Right lobe of liver (tissue), 4 donors: ENCODE measurements at regions not wholly inside any gene's neighbourhood (a gene's known extent, or its start where the extent isn't known, plus 50 kb on each side); places are given as distances from the start of the nearest gene placed in this dataset.

Experiments
- CTCF ChIP-seq, 4 donors: fragments of 200-600 bp in 3 of 4; fragments of 450-650 bp in 1 of 4; IDR thresholded peaks; one replicate each; pipeline versions ENCODE4 v1.5.1 to v1.8.0; 2016 to 2022; ENCODE audit warnings: antibody characterized with exemption in 4 of 4, mild to moderate bottlenecking in 2 of 4
- POLR2A ChIP-seq: fragments of 450-650 bp; IDR thresholded peaks from one replicate; pipeline ENCODE4 v1.6.1; 2017; ENCODE audit warnings: antibody characterized with exemption, mild to moderate bottlenecking
- donor health status: DM: no; HTN: no; CAD: no.
- donor health status: DM: no; HTN: no; CAD: no.
- donor health status: DM: no; HTN: yes; CAD: no.

- no peak for TF ChIP-seq CTCF (IDR thresholded peaks at IDR 0.05)
- TF ChIP-seq POLR2A, result no peak
Measured at GRCh38 chr2:160812830-160813505, 319.4 kb upstream of the RBMS1 start.
